B cell (primary cell): ENCODE measurements at regions not wholly inside any gene's neighbourhood (a gene's known extent, or its start where the extent isn't known, plus 50 kb on each side); places are given as distances from the start of the nearest gene placed in this dataset.

Source experiments
- ATAC-seq: fragments of 200-7000 bp; cut with Tn5 transposase; one replicate; pipeline ENCODE4 v1.10.0; 2021; ENCODE audit warnings: low read depth, mild to moderate bottlenecking, moderate number of reproducible peaks, moderate library complexity
- CTCF ChIA-PET: fragments of 350-600 bp; sonication (Branson Sonifier 250); formaldehyde crosslinking; loops from one replicate; lab custom pipeline; 2021; ENCODE audit warnings: antibody characterized with exemption, inconsistent platforms; lab: Charles Lee
- POLR2A ChIA-PET: fragments of 350-600 bp; sonication (Branson Sonifier 250); formaldehyde crosslinking; loops from one replicate; lab custom pipeline; 2021; ENCODE audit warnings: antibody characterized with exemption; lab: Charles Lee
- DNase-seq: peaks from one replicate; pipeline ENCODE4 v3.0.0; 2013
- H2AFZ ChIP-seq: 2 replicates; pipeline ENCODE4 v1.6.1; 2012; ENCODE audit warnings: mild to moderate bottlenecking, low read depth, low read length; ENCODE audit not compliant: insufficient read depth, poor library complexity, severe bottlenecking
- H3K27ac ChIP-seq, 2 donors: 1 replicate in 1 of 2; 2 replicates in 1 of 2; pipeline ENCODE4 v1.5.1; 2012 to 2013; ENCODE audit warnings: low read length in 2 of 2, mild to moderate bottlenecking in 2 of 2, moderate library complexity in 1 of 2
- H3K27me3 ChIP-seq, 4 experiments: fragments of 200-600 bp in 1 of 4; sonication (generic) in 1 of 4; replicated peaks in 1 of 4; 1 replicate in 2 of 4; 2 replicates in 2 of 4; pipeline versions ENCODE4 v1.6.1 to v1.7.0; 2013 to 2016; ENCODE audit warnings: low read length in 3 of 4, mild to moderate bottlenecking in 2 of 4, mixed read lengths in 1 of 4, moderate library complexity in 1 of 4; ENCODE audit not compliant: insufficient read depth in 4 of 4, control insufficient read depth in 3 of 4; ENCODE audit errors: control extremely low read depth in 1 of 4
- H3K36me3 ChIP-seq, 2 experiments: replicated peaks in 1 of 2; 1 replicate in 1 of 2; 2 replicates in 1 of 2; pipeline versions ENCODE4 v1.6.1 to v1.7.1; 2013; ENCODE audit warnings: low read length in 1 of 2; ENCODE audit not compliant: insufficient read depth in 2 of 2, control insufficient read depth in 1 of 2; ENCODE audit errors: control extremely low read depth in 1 of 2, extremely low read depth in 1 of 2
- H3K4me1 ChIP-seq, 2 donors: fragments of 200-600 bp in 1 of 2; sonication (generic) in 1 of 2; 1 replicate in 1 of 2; 2 replicates in 1 of 2; pipeline versions ENCODE4 v1.5.1 to v1.6.1; 2013 to 2017; ENCODE audit warnings: low read length in 2 of 2; ENCODE audit not compliant: control insufficient read depth in 2 of 2, insufficient read depth in 2 of 2
- H3K4me2 ChIP-seq: replicated peaks from 2 replicates; pipeline ENCODE3; 2012; ENCODE audit warnings: mild to moderate bottlenecking, low read depth, low read length; ENCODE audit not compliant: poor library complexity, severe bottlenecking
- H3K4me3 ChIP-seq, 5 experiments: fragments of 200-600 bp in 1 of 5; sonication (generic) in 1 of 5; 1 replicate in 3 of 5; 2 replicates in 2 of 5; pipeline versions ENCODE4 v1.5.1 to v1.7.0; 2011 to 2016; ENCODE audit warnings: low read length in 4 of 5, mild to moderate bottlenecking in 4 of 5, low read depth in 2 of 5, control low read depth in 1 of 5, moderate library complexity in 1 of 5; ENCODE audit not compliant: insufficient read depth in 1 of 5; ENCODE audit errors: control extremely low read depth in 1 of 5, extremely low read depth in 1 of 5
- H3K79me2 ChIP-seq: fragments of 200-600 bp; sonication (generic); one replicate; pipeline ENCODE4 v1.6.0; 2016; ENCODE audit warnings: low read length; ENCODE audit not compliant: control insufficient read depth, insufficient read depth
- H3K9ac ChIP-seq: fragments of 200-600 bp; sonication (generic); 2 replicates; pipeline ENCODE4 v1.6.1; 2017; ENCODE audit warnings: mild to moderate bottlenecking, low read length, moderate library complexity
- H3K9me3 ChIP-seq, 3 donors: one replicate each; pipeline versions ENCODE4 v1.6.1 to v1.7.1; 2013; ENCODE audit warnings: low read length in 2 of 3; ENCODE audit not compliant: control insufficient read depth in 2 of 3, insufficient read depth in 1 of 3; ENCODE audit errors: control extremely low read depth in 1 of 3
- H4K20me1 ChIP-seq: 2 replicates; pipeline ENCODE4 v1.6.0; 2012; ENCODE audit warnings: mild to moderate bottlenecking, low read length; ENCODE audit not compliant: insufficient read depth, control insufficient read depth, poor library complexity, severe bottlenecking
- H3K27ac Mint-ChIP-seq: one replicate; pipeline ENCODE4 v1.8.0; 2021; ENCODE audit warnings: mixed read lengths
- H3K27me3 Mint-ChIP-seq: one replicate; pipeline ENCODE4 v1.8.0; 2021; ENCODE audit warnings: mixed read lengths
- H3K4me1 Mint-ChIP-seq: one replicate; pipeline ENCODE4 v1.8.0; 2021; ENCODE audit warnings: mixed read lengths
- H3K4me3 Mint-ChIP-seq: one replicate; pipeline ENCODE4 v1.8.0; 2021; ENCODE audit warnings: mixed read lengths
- H3K9me3 Mint-ChIP-seq: one replicate; pipeline ENCODE4 v1.8.0; 2022; ENCODE audit warnings: mixed read lengths; ENCODE audit not compliant: insufficient read depth
- CTCF ChIP-seq: fragments of 200-600 bp; IDR thresholded peaks from one replicate; pipeline ENCODE4 v1.8.0; 2022; ENCODE audit warnings: antibody characterized with exemption, mild to moderate bottlenecking
- EZH2 ChIP-seq: IDR thresholded peaks from 2 replicates; pipeline ENCODE4 v1.6.1; 2012; ENCODE audit warnings: borderline replicate concordance, low read depth, mild to moderate bottlenecking, moderate library complexity, low read length; ENCODE audit not compliant: insufficient read depth, poor library complexity, severe bottlenecking
- whole genome bisulfite sequencing: methylation state at CpG from one replicate; pipeline ENCODE4 v1.1.5; 2013; ENCODE audit warnings: missing lambda C conversion rate; ENCODE audit not compliant: insufficient coverage; 5-methylcytosine and 5-hydroxymethylcytosine counted together
- intact Hi-C: fragments of 100-400 bp; cut with micrococcal nuclease; formaldehyde crosslinking; loops from one replicate; pipeline ENCODE4 v1.10.0; 2022

GRCh38 chr6:156068881-156069280 is 613.2 kb upstream of the NOX3 start:
- Histone ChIP-seq H3K9ac (no peak overlapping the region), H2AFZ (no peak overlapping the region), H3K36me3 (no peaks in the 10 kb centered on the region), H3K27me3 (no peaks in the 10 kb centered on the region), H4K20me1 (no peaks in the 10 kb centered on the region), H3K4me3 (no peak overlapping the region), H3K4me1 (no peaks in the 10 kb centered on the region), H3K27ac (no peak overlapping the region), H3K4me2 (no peak overlapping the region), H3K79me2 (no peaks in the 10 kb centered on the region), H3K9me3 (no peaks in the 10 kb centered on the region)
- TF ChIP-seq CTCF (no peak), EZH2 (no peak)
- POLR2A ChIA-PET: no interaction called here
- CTCF ChIA-PET: no interaction called here
- intact Hi-C loops: no loop called here
- WGBS: 55% methylated on average over 4 of the region's 4 CpGs
- H3K27ac Mint-ChIP-seq: no peak overlapping the region
- H3K4me1 Mint-ChIP-seq: peaks cover 6% of the 10 kb centered on the region
- no peak overlapping the region for H3K4me3 Mint-ChIP-seq
- peak; percentile 8 for DNase-seq
- peaks cover 4% of the 10 kb centered on the region for H3K27me3 Mint-ChIP-seq
- ATAC-seq: no peak
- H3K9me3 Mint-ChIP-seq: no peaks in the 10 kb centered on the region

- no peak for TF ChIP-seq CTCF
- no peak for TF ChIP-seq EZH2
- Histone ChIP-seq H3K4me1 (no peaks in the 10 kb centered on the region), H3K27me3 (no peaks in the 10 kb centered on the region), H3K36me3 (no peaks in the 10 kb centered on the region), H3K9ac (no peak overlapping the region), H2AFZ (no peak overlapping the region), H3K4me3 (no peak overlapping the region), H3K9me3 (no peaks in the 10 kb centered on the region), H3K79me2 (no peaks in the 10 kb centered on the region), H4K20me1 (no peaks in the 10 kb centered on the region), H3K27ac (no peak overlapping the region), H3K4me2 (no peak overlapping the region)
- ChIA-PET CTCF (no interaction called here), POLR2A (no interaction called here)
- peaks cover 6% of the 10 kb centered on the region for H3K4me1 Mint-ChIP-seq
- no peaks in the 10 kb centered on the region for H3K27me3 Mint-ChIP-seq
- 100% methylated on average over 1 of the region's 3 CpGs for WGBS
- no peak overlapping the region for H3K27ac Mint-ChIP-seq
- no peaks in the 10 kb centered on the region for H3K9me3 Mint-ChIP-seq
- no peak overlapping the region for H3K4me3 Mint-ChIP-seq
- ATAC-seq (no peak), DNase-seq (no peak)
- intact Hi-C loops: no loop called here
Measured at GRCh38 chr6:156065849-156066248, 610.2 kb upstream of the NOX3 start.
